ENCODE measurements at regions not wholly inside any gene's neighbourhood (a gene's known extent, or its start where the extent isn't known, plus 50 kb on each side); places are given as distances from the start of the nearest gene placed in this dataset.

DNA sequence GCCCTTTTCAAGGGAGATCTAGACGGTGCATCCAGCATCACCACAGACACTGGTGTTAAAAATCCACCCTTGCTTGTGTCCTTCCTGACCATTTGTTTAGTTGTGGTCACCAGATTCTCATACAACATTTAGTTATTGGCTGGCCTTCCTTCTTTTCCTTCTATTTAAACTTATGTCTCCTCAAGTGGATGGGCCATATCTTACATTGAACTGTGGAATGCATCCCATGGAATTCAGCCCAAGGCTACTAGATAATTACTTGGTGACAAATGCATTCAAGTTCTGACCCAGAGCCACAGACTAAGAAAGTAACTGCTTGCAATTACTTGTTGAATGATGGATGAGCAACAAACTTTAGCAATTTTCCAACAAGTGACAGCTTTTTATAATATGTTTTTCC is 198.9 kb upstream of the SSTR4 start:
- Mint-ChIP-seq H3K4me3 (ENCODE audit: unreplicated experiment) (no peak overlapping the region), H3K9me3 (ENCODE audit: unreplicated experiment) (no peaks in the 10 kb centered on the region), H3K27me3 (ENCODE audit: unreplicated experiment) (no peaks in the 10 kb centered on the region), H3K36me3 (ENCODE audit: unreplicated experiment) (no peaks in the 10 kb centered on the region), H3K27ac (ENCODE audit: unreplicated experiment) (peak overlapping the region; percentile 82), H3K4me1 (ENCODE audit: unreplicated experiment) (peaks cover 54% of the 10 kb centered on the region)
- DNase-seq (ENCODE audit: extremely low spot score, unreplicated experiment): no peak
- TF ChIP-seq, protein P1, sequence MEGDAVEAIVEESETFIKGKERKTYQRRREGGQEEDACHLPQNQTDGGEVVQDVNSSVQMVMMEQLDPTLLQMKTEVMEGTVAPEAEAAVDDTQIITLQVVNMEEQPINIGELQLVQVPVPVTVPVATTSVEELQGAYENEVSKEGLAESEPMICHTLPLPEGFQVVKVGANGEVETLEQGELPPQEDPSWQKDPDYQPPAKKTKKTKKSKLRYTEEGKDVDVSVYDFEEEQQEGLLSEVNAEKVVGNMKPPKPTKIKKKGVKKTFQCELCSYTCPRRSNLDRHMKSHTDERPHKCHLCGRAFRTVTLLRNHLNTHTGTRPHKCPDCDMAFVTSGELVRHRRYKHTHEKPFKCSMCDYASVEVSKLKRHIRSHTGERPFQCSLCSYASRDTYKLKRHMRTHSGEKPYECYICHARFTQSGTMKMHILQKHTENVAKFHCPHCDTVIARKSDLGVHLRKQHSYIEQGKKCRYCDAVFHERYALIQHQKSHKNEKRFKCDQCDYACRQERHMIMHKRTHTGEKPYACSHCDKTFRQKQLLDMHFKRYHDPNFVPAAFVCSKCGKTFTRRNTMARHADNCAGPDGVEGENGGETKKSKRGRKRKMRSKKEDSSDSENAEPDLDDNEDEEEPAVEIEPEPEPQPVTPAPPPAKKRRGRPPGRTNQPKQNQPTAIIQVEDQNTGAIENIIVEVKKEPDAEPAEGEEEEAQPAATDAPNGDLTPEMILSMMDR (IDR thresholded peaks at IDR 0.05): no peak

DNA sequence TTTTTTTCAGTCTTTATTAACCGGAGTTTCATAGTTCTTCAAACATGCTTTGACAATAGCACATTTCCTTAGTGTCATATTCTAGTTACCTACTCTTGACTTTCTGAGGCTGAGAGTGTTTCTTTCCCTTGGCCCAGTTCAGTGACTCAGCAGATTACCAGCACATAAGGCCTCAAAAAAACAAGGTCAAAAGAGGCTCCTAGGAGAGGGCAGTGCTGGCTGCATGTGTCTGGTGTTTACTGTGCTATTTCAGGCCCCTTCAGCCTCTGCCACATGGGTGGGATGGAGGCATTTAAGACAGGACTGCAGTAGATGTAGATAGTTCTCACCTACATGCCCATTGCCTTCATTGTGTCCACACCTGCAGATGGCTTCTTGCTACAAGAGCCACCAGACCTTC is 198.2 kb upstream of the SSTR4 start:
- Mint-ChIP-seq H3K4me1 (ENCODE audit: unreplicated experiment) (peaks cover 57% of the 10 kb centered on the region), H3K27me3 (ENCODE audit: unreplicated experiment) (no peaks in the 10 kb centered on the region), H3K9me3 (ENCODE audit: unreplicated experiment) (no peaks in the 10 kb centered on the region), H3K27ac (ENCODE audit: unreplicated experiment) (peak overlapping the region; percentile 82), H3K36me3 (ENCODE audit: unreplicated experiment) (no peaks in the 10 kb centered on the region), H3K4me3 (ENCODE audit: unreplicated experiment) (no peak overlapping the region)
- TF ChIP-seq, protein P1 (IDR thresholded peaks at IDR 0.05): no peak
- DNase-seq (ENCODE audit: extremely low spot score, unreplicated experiment): no peak

DNA sequence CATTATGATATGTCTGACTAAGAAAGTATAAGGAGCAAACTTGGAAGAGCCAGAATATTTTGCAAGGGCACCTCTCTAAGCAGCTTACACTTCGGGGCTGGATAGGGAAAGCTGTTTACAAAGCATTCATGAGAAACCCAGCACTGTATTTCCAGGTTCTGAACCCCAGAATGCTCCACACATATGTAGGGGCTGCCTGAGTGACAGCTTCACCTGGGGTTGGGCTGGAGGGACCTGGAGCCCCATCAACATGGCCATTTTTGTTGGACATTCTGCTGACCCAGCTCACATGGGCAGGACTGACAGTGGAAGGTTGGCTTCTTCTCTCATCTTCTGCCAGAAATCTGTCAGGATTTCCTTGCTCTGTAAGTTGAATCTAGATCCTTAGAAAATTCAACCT is 197.1 kb upstream of the SSTR4 start:
- no peaks in the 10 kb centered on the region for H3K9me3 Mint-ChIP-seq (ENCODE audit: unreplicated experiment)
- DNase-seq (ENCODE audit: extremely low spot score, unreplicated experiment): no peak
- no peaks in the 10 kb centered on the region for H3K27me3 Mint-ChIP-seq (ENCODE audit: unreplicated experiment)
- H3K36me3 Mint-ChIP-seq (ENCODE audit: unreplicated experiment): no peaks in the 10 kb centered on the region
- TF ChIP-seq, protein P1 (IDR thresholded peaks at IDR 0.05): no peak
- peak overlapping the region; percentile 25 for H3K27ac Mint-ChIP-seq (ENCODE audit: unreplicated experiment)
- H3K4me1 Mint-ChIP-seq (ENCODE audit: unreplicated experiment): peaks cover 53% of the 10 kb centered on the region
- no peak overlapping the region for H3K4me3 Mint-ChIP-seq (ENCODE audit: unreplicated experiment)

DNA sequence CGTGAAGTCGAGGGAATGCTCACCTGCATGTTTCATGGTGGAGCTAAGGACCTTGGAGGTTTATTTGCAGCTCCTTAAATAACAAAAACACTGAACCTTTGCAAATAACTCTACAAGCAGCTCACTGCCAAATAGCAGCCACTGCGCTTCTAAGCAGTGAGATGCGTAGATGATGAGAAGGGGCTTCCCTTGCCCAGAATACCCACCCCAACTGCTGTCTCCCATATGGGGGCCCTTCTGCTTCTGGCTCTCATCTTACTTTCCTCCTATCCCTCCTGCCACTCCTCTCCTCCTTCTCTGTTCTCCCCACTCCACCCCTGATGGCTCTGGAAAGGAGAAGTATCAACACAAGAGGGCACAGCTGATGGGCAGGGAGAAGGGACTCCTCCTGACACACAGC is 193.3 kb upstream of the SSTR4 start:
- Mint-ChIP-seq H3K4me3 (ENCODE audit: unreplicated experiment) (no peak overlapping the region), H3K4me1 (ENCODE audit: unreplicated experiment) (peaks cover 25% of the 10 kb centered on the region), H3K9me3 (ENCODE audit: unreplicated experiment) (no peaks in the 10 kb centered on the region), H3K36me3 (ENCODE audit: unreplicated experiment) (no peaks in the 10 kb centered on the region), H3K27ac (ENCODE audit: unreplicated experiment) (no peak overlapping the region), H3K27me3 (ENCODE audit: unreplicated experiment) (no peaks in the 10 kb centered on the region)
- TF ChIP-seq, protein P1 (IDR thresholded peaks at IDR 0.05): no peak
- DNase-seq (ENCODE audit: extremely low spot score, unreplicated experiment): no peak

DNA sequence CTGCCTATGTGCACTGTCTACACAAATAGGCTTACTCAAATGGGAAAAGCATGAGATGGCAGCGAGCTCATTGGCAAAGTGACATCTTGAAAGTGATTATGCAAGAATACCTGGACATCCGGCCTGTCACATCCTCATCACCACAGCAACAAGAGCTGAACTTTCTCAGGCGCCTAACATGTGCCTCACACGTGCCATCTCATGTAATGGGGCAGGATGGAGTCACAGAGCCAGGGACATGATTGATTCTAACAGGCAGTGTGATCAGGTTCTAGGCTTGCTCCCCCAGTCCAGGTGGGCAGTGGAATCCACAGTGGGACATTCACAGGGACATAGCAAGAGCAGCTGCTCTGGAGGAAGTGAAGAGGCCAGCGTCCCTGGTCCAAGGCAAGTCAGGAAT is 192.3 kb upstream of the SSTR4 start:
- Mint-ChIP-seq H3K9me3 (ENCODE audit: unreplicated experiment) (peaks cover 3% of the 10 kb centered on the region), H3K36me3 (ENCODE audit: unreplicated experiment) (peaks cover 3% of the 10 kb centered on the region), H3K27me3 (ENCODE audit: unreplicated experiment) (no peaks in the 10 kb centered on the region), H3K4me1 (ENCODE audit: unreplicated experiment) (peaks cover 16% of the 10 kb centered on the region), H3K27ac (ENCODE audit: unreplicated experiment) (no peak overlapping the region), H3K4me3 (ENCODE audit: unreplicated experiment) (no peak overlapping the region)
- DNase-seq (ENCODE audit: extremely low spot score, unreplicated experiment): no peak
- TF ChIP-seq, protein P1 (IDR thresholded peaks at IDR 0.05): no peak
